A549 (cell line): ENCODE measurements at regions not wholly inside any gene's neighbourhood (a gene's known extent, or its start where the extent isn't known, plus 50 kb on each side); places are given as distances from the start of the nearest gene placed in this dataset.

Experiments
- ATAC-seq, 2 experiments: fragments of 200-7000 bp in 1 of 2; fragments of >200 bp in 1 of 2; cut with Nextera tagmentation in 1 of 2; cut with Tn5 transposase in 1 of 2; 3 replicates each; pipeline versions ENCODE4 v1.8.0 to v1.9.1; 2018 to 2020; ENCODE audit warnings: mild to moderate bottlenecking in 1 of 2, moderate library complexity in 1 of 2
- CTCF ChIA-PET: fragments of 300-600 bp; sonication (Branson Sonifier 250); formaldehyde crosslinking; extraction: SDS; loops from one replicate; lab custom pipeline; 2021; ENCODE audit warnings: antibody characterized with exemption, inconsistent platforms; lab: Yijun Ruan, JAX
- POLR2A ChIA-PET: fragments of 350-600 bp; formaldehyde crosslinking; extraction: SDS; loops from one replicate; lab custom pipeline; 2021; ENCODE audit warnings: antibody characterized with exemption, inconsistent platforms; lab: Yijun Ruan, JAX
- DNase-seq, 2 experiments: peaks; one replicate each; pipeline versions ENCODE4 v3.0.0 to v3.0.0-alpha.2; 2011 to 2016; ENCODE audit warnings: low read depth in 1 of 2, low spot score in 1 of 2
- FAIRE-seq: peaks from 2 replicates; lab custom pipeline; 2011; peaks lifted over from hg19 to GRCh38; lab: Jason Lieb, UNC
- H3K27ac ChIP-seq, 2 experiments: fragments of >200 bp; sonication (Bioruptor Twin); formaldehyde crosslinking; 3 replicates each; pipeline ENCODE4 v1.5.1; 2016 to 2017
- H3K4me1 ChIP-seq: fragments of >200 bp; sonication (Bioruptor Twin); formaldehyde crosslinking; 3 replicates; pipeline ENCODE4 v1.6.1; 2016
- H3K4me2 ChIP-seq: fragments of >200 bp; sonication (Bioruptor Twin); formaldehyde crosslinking; 3 replicates; pipeline ENCODE4 v1.6.1; 2016
- H3K4me3 ChIP-seq: fragments of >200 bp; sonication (Bioruptor Twin); formaldehyde crosslinking; 3 replicates; pipeline ENCODE4 v1.5.1; 2016
- H3K9me3 ChIP-seq: fragments of >200 bp; sonication (Bioruptor Twin); formaldehyde crosslinking; 3 replicates; pipeline ENCODE4 v1.6.1; 2016
- BCL3 ChIP-seq: fragments of >200 bp; sonication (Bioruptor Twin); formaldehyde crosslinking; IDR thresholded peaks from 3 replicates; pipeline ENCODE4 v1.6.1; 2016
- BHLHE40 ChIP-seq: IDR thresholded peaks from 2 replicates; pipeline ENCODE4 v1.6.1; 2012; ENCODE audit warnings: low read depth, low read length, inconsistent platforms
- CBX8 ChIP-seq: fragments of 200-600 bp; sonication (generic); IDR thresholded peaks from 2 replicates; pipeline ENCODE4 v1.6.1; 2016
- CEBPB ChIP-seq, 2 experiments: fragments of >200 bp in 1 of 2; sonication (Bioruptor Twin) in 1 of 2; formaldehyde crosslinking in 1 of 2; IDR thresholded peaks; 2 replicates each; pipeline ENCODE4 v1.6.1; 2012 to 2016
- CHD2 ChIP-seq: fragments of 150-350 bp; IDR thresholded peaks from 2 replicates; pipeline ENCODE4 v1.6.1; 2014; ENCODE audit warnings: low read length; ENCODE audit not compliant: partially characterized antibody
- CHD4 ChIP-seq: fragments of 200-600 bp; sonication (generic); IDR thresholded peaks from 2 replicates; pipeline ENCODE4 v1.6.1; 2016; ENCODE audit warnings: antibody characterized with exemption, mild to moderate bottlenecking, borderline replicate concordance
- EHF ChIP-seq: fragments of 250-450 bp; sonication (Bioruptor Pico); IDR thresholded peaks from 2 replicates; pipeline ENCODE4 v1.5.0; 2020; ENCODE audit warnings: mild to moderate bottlenecking
- EHMT2 ChIP-seq: fragments of 200-600 bp; sonication (generic); IDR thresholded peaks from 2 replicates; pipeline ENCODE4 v1.6.1; 2016; ENCODE audit warnings: antibody characterized with exemption, low read depth, mild to moderate bottlenecking, moderate library complexity
- EP300 ChIP-seq, 2 experiments: fragments of >200 bp; sonication (Bioruptor Twin); formaldehyde crosslinking; IDR thresholded peaks; 2 replicates in 1 of 2; 3 replicates in 1 of 2; pipeline ENCODE4 v1.6.1; 2016 to 2017
- FOSB ChIP-seq: fragments of 250-450 bp; sonication (Bioruptor Pico); IDR thresholded peaks from 2 replicates; pipeline ENCODE4 v1.5.0; 2020; ENCODE audit warnings: mild to moderate bottlenecking, moderate library complexity
- HDAC2 ChIP-seq: fragments of 200-600 bp; sonication (generic); IDR thresholded peaks from 2 replicates; pipeline ENCODE4 v1.6.1; 2016
- HES2 ChIP-seq: fragments of >200 bp; sonication (Bioruptor Twin); formaldehyde crosslinking; IDR thresholded peaks from 2 replicates; pipeline ENCODE4 v1.6.1; 2016
- HEYL ChIP-seq: fragments of 250-450 bp; sonication (Bioruptor Pico); IDR thresholded peaks from 2 replicates; pipeline ENCODE4 v1.8.0; 2021; ENCODE audit warnings: mild to moderate bottlenecking, moderate library complexity
- HOXA7 ChIP-seq: fragments of 250-450 bp; sonication (Bioruptor Pico); IDR thresholded peaks from 2 replicates; pipeline ENCODE4 v1.5.0; 2020; ENCODE audit warnings: mild to moderate bottlenecking, moderate library complexity
- MYC ChIP-seq: IDR thresholded peaks from 2 replicates; pipeline ENCODE4 v1.6.1; 2012; ENCODE audit warnings: mild to moderate bottlenecking, inconsistent platforms, low read length, improper control_type of control experiment, borderline replicate concordance
- NFE2L2 ChIP-seq: fragments of 150-350 bp; conservative IDR thresholded peaks from 2 replicates; pipeline ENCODE4 v1.6.1; 2014; ENCODE audit warnings: low read length
- NR3C1 ChIP-seq: fragments of >200 bp; sonication (Bioruptor Twin); formaldehyde crosslinking; IDR thresholded peaks from 3 replicates; pipeline ENCODE4 v1.6.1; 2017
- PBX3 ChIP-seq: IDR thresholded peaks from 2 replicates; pipeline ENCODE4 v1.6.1; 2012
- RAD21 ChIP-seq, 2 experiments: fragments of >200 bp in 1 of 2; sonication (Bioruptor Twin) in 1 of 2; formaldehyde crosslinking in 1 of 2; IDR thresholded peaks in 1 of 2; conservative IDR thresholded peaks in 1 of 2; 2 replicates in 1 of 2; 3 replicates in 1 of 2; pipeline ENCODE4 v1.6.1; 2012 to 2018; ENCODE audit warnings: inconsistent platforms in 1 of 2
- RARB ChIP-seq: fragments of 250-450 bp; sonication (Bioruptor Pico); IDR thresholded peaks from 2 replicates; pipeline ENCODE4 v1.8.0; 2021; ENCODE audit warnings: mild to moderate bottlenecking, moderate library complexity
- RCOR1 ChIP-seq: fragments of 150-350 bp; IDR thresholded peaks from 2 replicates; pipeline ENCODE4 v1.6.1; 2014; ENCODE audit warnings: antibody characterized with exemption, low read length, low read depth
- RNF2 ChIP-seq: fragments of 200-600 bp; sonication (generic); IDR thresholded peaks from 2 replicates; pipeline ENCODE4 v1.6.1; 2016; ENCODE audit warnings: low read depth, mild to moderate bottlenecking, antibody characterized with exemption, moderate library complexity, borderline replicate concordance
- SMC3 ChIP-seq: fragments of >200 bp; sonication (Bioruptor Twin); formaldehyde crosslinking; IDR thresholded peaks from 3 replicates; pipeline ENCODE4 v1.6.1; 2018; ENCODE audit warnings: inconsistent platforms
- TFCP2L1 ChIP-seq: fragments of 250-450 bp; sonication (Bioruptor Pico); IDR thresholded peaks from 2 replicates; pipeline ENCODE4 v1.5.0; 2021; ENCODE audit warnings: mild to moderate bottlenecking
- TP53 ChIP-seq: fragments of 250-450 bp; sonication (Bioruptor Pico); IDR thresholded peaks from 2 replicates; pipeline ENCODE4 v1.5.0; 2021; ENCODE audit warnings: mild to moderate bottlenecking, moderate library complexity
- ZC3H11A ChIP-seq: fragments of 450-650 bp; IDR thresholded peaks from 2 replicates; pipeline ENCODE4 v1.6.1; 2014; ENCODE audit warnings: antibody characterized with exemption, mild to moderate bottlenecking
- ZFP36 ChIP-seq: fragments of 450-650 bp; IDR thresholded peaks from 2 replicates; pipeline ENCODE4 v1.6.1; 2014; ENCODE audit warnings: borderline replicate concordance; ENCODE audit not compliant: partially characterized antibody
- ZNF302 ChIP-seq: fragments of 250-450 bp; sonication (Bioruptor Pico); IDR thresholded peaks from 2 replicates; pipeline ENCODE4 v1.9.0; 2021; ENCODE audit warnings: inconsistent platforms, mild to moderate bottlenecking, moderate library complexity
- ZSCAN20 ChIP-seq: fragments of 250-450 bp; sonication (Bioruptor Pico); IDR thresholded peaks from 2 replicates; pipeline ENCODE4 v1.8.0; 2022; ENCODE audit warnings: mild to moderate bottlenecking, moderate library complexity
- WGBS: methylation state at CpG from one replicate; pipeline ENCODE4 v1.1.6; 2017; ENCODE audit errors: missing lambda C conversion rate; 5-methylcytosine and 5-hydroxymethylcytosine counted together

- 40% methylated on average over 2 of the region's 2 CpGs for whole genome bisulfite sequencing
- Histone ChIP-seq H3K9me3 (no peaks in the 10 kb centered on the region), H3K27ac (no peak overlapping the region), H3K4me2 (no peak overlapping the region), H3K4me1 (no peaks in the 10 kb centered on the region), H3K4me3 (no peak overlapping the region)
- DNase-seq (no peak), ATAC-seq (no peak), FAIRE-seq (no peak)
- ChIA-PET POLR2A (no interaction called here), CTCF (interaction anchor here (0.5 to 1.1 kb wide), 2 partner anchors 31 to 44 kb away, joined by 3 read pairs; no protein-coding TSS in a partner anchor)
- TF ChIP-seq CBX8 (no peak), ZFP36 (no peak), HES2 (no peak), BCL3 (no peak), RAD21 (conservative IDR thresholded peaks at IDR 0.05 in 1 of 2, IDR thresholded peaks at IDR 0.05 in 1 of 2) (no peak), TP53 (CRISPR knock-in tag) (no peak), EHMT2 (no peak), EHF (CRISPR knock-in tag) (no peak), CHD4 (no peak), HEYL (no peak), ZC3H11A (no peak), NFE2L2 (no peak)
Observed at GRCh38 chr15:57767481-57767880, 61.0 kb downstream of the POLR2M start.

GRCh38 chr15:57769266-57769665 is 62.8 kb downstream of the POLR2M start:
- Histone ChIP-seq H3K4me1 (no peaks in the 10 kb centered on the region), H3K9me3 (no peaks in the 10 kb centered on the region), H3K4me2 (no peak overlapping the region), H3K27ac (no peak overlapping the region), H3K4me3 (no peak overlapping the region)
- 68% methylated on average over 11 of the region's 12 CpGs for WGBS
- CTCF ChIA-PET: interaction anchor here (1.8 to 2.5 kb wide), 2 partner anchors 11 to 37 kb away, joined by 5 to 11 read pairs; no protein-coding TSS in a partner anchor
- FAIRE-seq: no peak
- POLR2A ChIA-PET: no interaction called here
- TF ChIP-seq HES2: no peak
- no peak for TF ChIP-seq RAD21 (conservative IDR thresholded peaks at IDR 0.05 in 1 of 2, IDR thresholded peaks at IDR 0.05 in 1 of 2)
- TF ChIP-seq ZSCAN20 (CRISPR knock-in tag): no peak
- TF ChIP-seq NR3C1: no peak
- no peak for TF ChIP-seq HOXA7 (CRISPR knock-in tag)
- no peak for TF ChIP-seq RNF2
- no peak for TF ChIP-seq EHF (CRISPR knock-in tag)
- TF ChIP-seq MYC: no peak
- TF ChIP-seq HDAC2: no peak
- no peak for ATAC-seq
- no peak for DNase-seq

- TF ChIP-seq BHLHE40 (no peak), ZNF302 (no peak), CHD2 (no peak), TFCP2L1 (no peak), FOSB (CRISPR knock-in tag) (no peak), EP300 (IDR thresholded peaks at IDR 0.05) (no peak), CEBPB (IDR thresholded peaks at IDR 0.05) (no peak), ZC3H11A (no peak), RCOR1 (no peak), HES2 (no peak), PBX3 (no peak), ZFP36 (no peak), SMC3 (no peak), RARB (CRISPR knock-in tag) (no peak), RAD21 (conservative IDR thresholded peaks at IDR 0.05 in 1 of 2, IDR thresholded peaks at IDR 0.05 in 1 of 2) (no peak)
- DNase-seq (no peak), FAIRE-seq (no peak), ATAC-seq (no peak)
- no peaks in the 10 kb centered on the region for H3K9me3 ChIP-seq
- H3K4me3 ChIP-seq: no peak overlapping the region
- ChIA-PET POLR2A (no interaction called here), CTCF (interaction anchor here (0.9 to 2.5 kb wide), 4 partner anchors 10 to 91 kb away, joined by 3 to 11 read pairs (median 4); no protein-coding TSS in a partner anchor)
- H3K4me1 ChIP-seq: no peaks in the 10 kb centered on the region
- no peak overlapping the region for H3K27ac ChIP-seq
- 12% methylated on average over 3 of the region's 3 CpGs for WGBS
- no peak overlapping the region for H3K4me2 ChIP-seq
Observed at GRCh38 chr15:57770495-57770894, 64.0 kb downstream of the POLR2M start.
